Mesodermal cell (in vitro differentiated cells): ENCODE measurements at regions not wholly inside any gene's neighbourhood (a gene's known extent, or its start where the extent isn't known, plus 50 kb on each side); places are given as distances from the start of the nearest gene placed in this dataset.

ENCODE experiments used
- H3K27ac ChIP-seq: 2 replicates; pipeline ENCODE4 v1.7.0; 2013; ENCODE audit warnings: mild to moderate bottlenecking, low read depth, low read length, moderate library complexity; ENCODE audit not compliant: severe bottlenecking
- H3K36me3 ChIP-seq: 2 replicates; pipeline ENCODE4 v1.7.1; 2013; ENCODE audit warnings: mild to moderate bottlenecking, low read length, moderate library complexity; ENCODE audit not compliant: control insufficient read depth, insufficient read depth
- H3K4me1 ChIP-seq: one replicate; pipeline ENCODE4 v1.7.1; 2013; ENCODE audit warnings: mild to moderate bottlenecking, low read length; ENCODE audit not compliant: insufficient read depth, control insufficient read depth, poor library complexity, severe bottlenecking
- H3K4me3 ChIP-seq: 2 replicates; pipeline ENCODE4 v1.7.0; 2013; ENCODE audit warnings: low read length, control low read depth, mild to moderate bottlenecking; ENCODE audit not compliant: insufficient read depth, poor library complexity, severe bottlenecking; ENCODE audit errors: extremely low read depth
- H3K9me3 ChIP-seq: 2 replicates; pipeline ENCODE4 v1.7.1; 2013; ENCODE audit warnings: mild to moderate bottlenecking, low read length, moderate library complexity; ENCODE audit not compliant: control insufficient read depth
- WGBS, 2 experiments: methylation state at CpG; one replicate each; pipeline ENCODE4 v1.1.5; 2013; ENCODE audit warnings: missing lambda C conversion rate in 2 of 2; ENCODE audit not compliant: insufficient coverage in 2 of 2; 5-methylcytosine and 5-hydroxymethylcytosine counted together

DNA sequence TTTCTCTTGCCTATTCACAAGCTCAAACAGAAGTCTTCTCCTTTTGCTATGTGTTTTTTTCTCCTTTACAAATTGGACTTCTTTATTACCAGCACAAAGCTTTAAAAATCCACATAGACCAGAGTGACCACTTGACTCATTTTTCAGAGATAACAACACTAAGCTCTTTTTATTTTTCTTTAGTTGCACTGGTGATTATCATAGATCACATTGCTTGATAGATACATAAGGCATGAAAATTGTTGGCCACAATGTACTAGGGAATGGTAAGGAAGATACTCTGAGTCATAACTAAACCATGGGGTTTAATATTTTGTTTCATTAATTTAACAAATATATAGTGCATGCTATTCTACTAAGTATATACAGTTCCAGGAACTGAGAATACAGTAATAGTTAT, 159.0 kb downstream of the GASK1B start:
- Histone ChIP-seq H3K4me3 (no peak overlapping the region), H3K9me3 (no peaks in the 10 kb centered on the region), H3K4me1 (peaks cover 31% of the 10 kb centered on the region), H3K27ac (no peak overlapping the region), H3K36me3 (no peaks in the 10 kb centered on the region)

DNA sequence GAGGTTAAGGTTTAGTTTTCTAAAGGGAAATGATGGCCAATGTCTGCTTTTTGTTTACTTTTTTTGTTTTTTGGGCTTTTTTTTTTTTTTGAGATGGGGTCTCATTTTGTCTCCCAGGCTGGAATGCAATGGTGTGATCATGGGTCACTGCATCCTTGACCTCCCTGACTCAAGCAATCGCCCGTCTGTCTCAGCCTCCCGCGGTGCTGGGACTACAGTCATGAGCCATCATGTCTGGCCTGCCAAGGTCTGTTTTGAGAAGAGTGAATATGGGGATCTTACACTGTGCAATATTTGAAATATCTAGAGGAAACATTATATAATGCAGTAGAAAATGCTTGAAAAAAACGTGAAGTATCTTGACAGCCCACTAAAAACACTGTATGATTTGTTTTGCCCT, 162.5 kb downstream of the GASK1B start:
- Histone ChIP-seq H3K4me1 (peaks cover 24% of the 10 kb centered on the region), H3K36me3 (no peaks in the 10 kb centered on the region), H3K4me3 (no peak overlapping the region), H3K27ac (peak overlapping the region; percentile 65), H3K9me3 (no peaks in the 10 kb centered on the region)
- WGBS, 2 experiments, result 33 to 100% methylated on average over 1 of the region's 5 CpGs

DNA sequence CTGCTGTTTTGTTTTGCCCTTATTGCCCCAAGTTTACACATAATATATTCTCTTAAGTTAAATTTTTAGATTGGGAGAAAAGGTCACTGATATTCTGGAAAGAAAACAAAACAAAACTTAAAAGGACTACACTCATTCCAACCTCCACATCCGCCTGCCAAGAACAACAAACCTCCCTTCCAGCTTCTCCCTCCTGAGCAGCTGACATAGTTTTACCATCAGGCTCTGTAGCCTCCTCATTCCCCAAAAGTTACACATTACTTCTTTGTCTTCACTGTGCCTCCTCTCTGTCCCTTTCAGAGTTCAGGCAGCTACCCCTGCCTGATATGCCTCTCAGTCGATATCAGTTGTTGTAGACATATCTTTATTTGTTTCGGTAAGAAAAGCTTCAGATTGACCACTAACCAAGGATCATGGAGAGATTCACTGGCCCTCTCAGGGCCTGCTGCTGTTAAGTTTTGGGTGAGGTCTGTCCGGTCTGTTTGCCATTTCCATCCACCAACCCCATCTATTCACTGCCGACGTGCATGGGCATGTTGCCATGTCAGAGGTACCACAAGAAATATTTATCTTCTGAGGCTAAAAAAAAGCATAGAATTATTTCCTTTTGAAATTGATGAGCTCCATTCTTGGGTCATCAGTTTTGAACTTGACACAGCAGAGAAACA, 164.1 kb downstream of the GASK1B start:
- WGBS, 2 experiments, result 92 to 94% methylated on average over 1 to 2 of the region's 6 CpGs
- Histone ChIP-seq H3K4me3 (no peak overlapping the region), H3K9me3 (no peaks in the 10 kb centered on the region), H3K36me3 (no peaks in the 10 kb centered on the region), H3K4me1 (peaks cover 16% of the 10 kb centered on the region), H3K27ac (peak overlapping the region; percentile 59)

DNA sequence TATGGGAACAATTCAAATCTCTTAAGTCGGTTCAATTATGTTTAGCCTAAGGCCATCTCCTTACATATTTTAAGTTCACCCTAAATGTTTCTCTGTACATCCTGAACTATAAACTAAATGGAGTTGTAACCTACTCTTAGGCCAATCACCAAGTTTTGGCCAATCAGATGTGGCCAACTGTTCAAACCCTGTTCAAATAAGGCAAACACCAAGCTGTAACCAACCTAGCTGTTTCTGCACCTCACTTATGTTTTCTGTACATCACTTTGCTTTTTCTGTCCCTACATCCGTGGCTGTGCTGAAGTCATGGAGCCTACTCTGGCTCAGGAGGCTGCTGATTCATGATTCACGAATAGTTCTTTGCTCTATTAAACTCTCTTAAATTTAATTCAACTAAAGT, 165.3 kb downstream of the GASK1B start:
- H3K27ac ChIP-seq, result no peak overlapping the region
- 89% methylated on average over 2 of the region's 3 CpGs; no CpG with 5 or more reads in 1 of the 2 experiments for WGBS, 2 experiments
- peaks cover 10% of the 10 kb centered on the region for H3K4me1 ChIP-seq
- no peaks in the 10 kb centered on the region for H3K9me3 ChIP-seq
- no peaks in the 10 kb centered on the region for H3K36me3 ChIP-seq
- H3K4me3 ChIP-seq, result no peak overlapping the region

DNA sequence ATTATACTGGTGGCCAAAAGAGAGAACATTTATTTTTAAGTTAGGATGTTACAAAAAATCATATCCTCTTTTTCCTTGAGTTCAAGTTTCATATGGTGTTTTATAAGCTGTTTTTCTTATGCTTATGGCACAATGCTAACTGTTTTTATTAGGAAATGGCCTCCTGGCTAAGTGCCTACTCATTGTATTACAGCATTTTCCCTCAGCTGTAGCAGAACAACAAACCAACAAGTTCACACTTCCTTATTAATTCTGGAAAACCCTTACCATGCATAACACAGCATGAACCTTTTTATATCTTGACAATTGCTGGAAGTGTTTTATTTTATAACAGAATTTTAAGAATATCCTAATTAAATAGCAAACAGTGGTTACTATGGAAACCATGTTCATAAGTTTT, 165.8 kb downstream of the GASK1B start:
- peaks cover 10% of the 10 kb centered on the region for H3K4me1 ChIP-seq
- H3K4me3 ChIP-seq, result no peak overlapping the region
- H3K9me3 ChIP-seq, result no peaks in the 10 kb centered on the region
- no peak overlapping the region for H3K27ac ChIP-seq
- no peaks in the 10 kb centered on the region for H3K36me3 ChIP-seq

DNA sequence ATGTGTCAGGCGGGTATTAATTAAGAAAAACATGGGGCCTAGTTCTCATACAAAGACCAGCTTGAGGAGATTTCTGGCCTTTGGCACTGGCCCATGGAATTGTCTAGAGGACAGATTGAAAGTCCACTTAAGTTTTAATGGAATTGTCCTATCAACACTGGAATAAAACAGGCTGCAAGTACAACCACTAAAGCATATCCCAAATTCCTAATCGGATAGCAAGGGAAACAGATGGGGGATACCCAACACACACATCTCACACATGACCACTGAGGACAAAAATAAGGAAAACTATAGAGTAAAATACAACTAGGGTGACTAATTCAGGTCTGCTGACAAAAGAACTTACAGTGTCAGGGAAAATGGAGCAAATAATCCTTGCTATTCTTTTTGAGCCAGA, 167.8 kb downstream of the GASK1B start:
- H3K27ac ChIP-seq, result no peak overlapping the region
- no peaks in the 10 kb centered on the region for H3K36me3 ChIP-seq
- no peaks in the 10 kb centered on the region for H3K9me3 ChIP-seq
- peaks cover 6% of the 10 kb centered on the region for H3K4me1 ChIP-seq
- WGBS, 2 experiments, result 100% methylated on average over 1 of the region's 2 CpGs; no CpG with 5 or more reads in 1 of the 2 experiments
- H3K4me3 ChIP-seq, result no peak overlapping the region

DNA sequence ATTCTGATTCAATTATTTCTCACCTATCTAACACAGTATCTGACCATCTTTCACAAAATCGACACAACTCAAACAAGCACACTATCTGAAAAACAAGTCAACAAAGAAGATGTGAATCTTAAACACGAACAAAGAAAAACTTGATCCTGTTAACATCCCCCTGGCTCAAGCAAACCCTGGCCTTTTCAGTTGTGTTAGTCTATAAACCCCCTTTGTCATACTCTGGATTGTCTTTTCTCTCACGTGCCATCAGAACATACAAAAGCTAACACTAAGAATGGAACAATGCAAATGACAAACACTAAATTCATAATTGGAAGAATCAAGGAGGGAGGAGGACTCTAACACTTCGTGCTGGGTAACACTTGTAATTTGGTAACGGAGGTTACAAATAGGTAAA, 168.7 kb downstream of the GASK1B start:
- Histone ChIP-seq H3K4me3 (no peak overlapping the region), H3K27ac (no peak overlapping the region), H3K9me3 (no peaks in the 10 kb centered on the region), H3K4me1 (peaks cover 3% of the 10 kb centered on the region), H3K36me3 (no peaks in the 10 kb centered on the region)
- WGBS, 2 experiments, result 91 to 97% methylated on average over 4 of the region's 5 CpGs

DNA sequence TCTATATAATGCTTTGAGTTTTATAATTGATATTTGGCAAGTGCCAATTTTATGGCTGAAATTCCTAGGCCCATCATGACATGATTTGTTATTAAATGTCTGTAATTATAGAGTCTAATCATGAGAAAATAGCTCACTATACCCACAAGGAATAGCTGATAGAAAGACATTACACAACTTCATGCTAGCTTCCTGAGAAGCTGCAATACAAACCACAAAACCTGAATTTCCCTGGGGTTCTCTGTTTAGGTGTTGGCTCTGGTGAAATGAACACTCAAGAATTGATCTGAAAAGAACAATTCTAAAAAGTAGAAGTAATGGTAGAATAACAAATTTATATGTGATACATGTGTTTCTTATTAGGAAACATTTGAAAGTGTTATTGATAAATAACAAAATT, 169.6 kb downstream of the GASK1B start:
- Histone ChIP-seq H3K4me3 (no peak overlapping the region), H3K27ac (no peak overlapping the region), H3K36me3 (no peaks in the 10 kb centered on the region), H3K9me3 (no peaks in the 10 kb centered on the region), H3K4me1 (peaks cover 3% of the 10 kb centered on the region)

DNA sequence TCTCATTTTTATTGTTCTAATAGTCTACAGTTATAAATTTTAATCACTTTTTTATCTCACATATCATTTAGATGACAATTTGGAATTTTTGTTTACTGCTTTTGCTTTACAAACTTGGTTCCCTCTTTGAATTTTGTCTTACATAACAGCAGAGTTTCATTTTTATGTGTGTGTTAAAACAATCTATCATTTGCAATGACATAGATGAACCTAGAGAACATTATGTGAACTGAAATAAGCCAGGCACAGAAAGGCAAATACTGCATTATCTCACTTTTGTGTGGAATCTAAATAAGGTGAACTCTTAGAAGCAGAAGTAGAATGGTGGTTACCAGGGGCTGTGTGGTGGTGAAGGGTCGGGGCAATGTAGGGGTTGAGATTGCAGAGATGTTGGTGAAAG, 170.7 kb downstream of the GASK1B start:
- WGBS, 2 experiments, result 100% methylated on average over 1 of the region's 1 CpG; no CpG with 5 or more reads in 1 of the 2 experiments
- peaks cover 3% of the 10 kb centered on the region for H3K4me1 ChIP-seq
- H3K4me3 ChIP-seq, result no peak overlapping the region
- no peaks in the 10 kb centered on the region for H3K36me3 ChIP-seq
- H3K9me3 ChIP-seq, result no peaks in the 10 kb centered on the region
- H3K27ac ChIP-seq, result no peak overlapping the region

DNA sequence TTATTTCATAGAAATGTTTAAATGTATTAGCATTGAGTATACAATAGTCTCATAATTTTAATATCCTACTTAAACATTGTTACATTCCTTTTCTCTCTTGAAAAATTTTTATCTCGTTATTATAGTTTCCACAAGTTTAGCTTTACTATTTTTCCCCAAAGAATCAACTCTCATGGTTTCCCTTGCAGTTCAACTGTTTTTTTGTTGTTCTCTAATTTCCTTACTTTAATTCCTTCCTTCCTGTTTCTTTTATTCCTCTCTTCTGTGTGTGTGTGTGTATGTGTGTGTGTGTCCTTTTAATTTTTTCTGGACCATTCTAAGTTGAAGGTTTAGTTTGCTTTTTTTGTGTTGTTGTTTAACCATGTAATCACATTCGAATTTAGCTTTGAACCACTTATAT, 171.1 kb downstream of the GASK1B start:
- whole genome bisulfite sequencing, 2 experiments, result 89 to 100% methylated on average over 1 of the region's 2 CpGs
- no peak overlapping the region for H3K27ac ChIP-seq
- H3K4me1 ChIP-seq, result peaks cover 3% of the 10 kb centered on the region
- H3K9me3 ChIP-seq, result no peaks in the 10 kb centered on the region
- no peaks in the 10 kb centered on the region for H3K36me3 ChIP-seq
- no peak overlapping the region for H3K4me3 ChIP-seq

DNA sequence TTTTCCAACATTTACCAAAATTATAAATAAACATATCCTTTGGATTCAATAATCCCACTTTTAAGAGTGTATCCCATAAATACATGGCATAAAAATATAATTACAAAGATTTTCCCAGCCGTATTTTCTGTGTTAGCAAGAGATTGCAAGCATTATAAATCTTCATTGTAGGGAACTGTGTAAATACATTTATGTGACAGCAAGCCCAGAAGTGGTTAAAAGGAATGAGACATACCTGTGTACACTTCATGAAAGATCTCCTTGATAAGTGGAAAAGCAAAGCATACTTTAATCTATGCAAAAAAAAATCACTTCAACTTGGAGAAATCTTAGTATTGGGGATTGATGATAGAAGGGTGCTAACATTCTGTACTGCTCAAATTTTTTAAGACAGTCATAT, 173.1 kb downstream of the GASK1B start:
- Histone ChIP-seq H3K4me1 (peaks cover 16% of the 10 kb centered on the region), H3K27ac (no peak overlapping the region), H3K4me3 (no peak overlapping the region), H3K36me3 (no peaks in the 10 kb centered on the region), H3K9me3 (no peaks in the 10 kb centered on the region)
- WGBS, 2 experiments, result no CpG with 5 or more reads among the region's 1 CpG
